OCI-LY1 (cell line): ENCODE measurements at regions not wholly inside any gene's neighbourhood (a gene's known extent, or its start where the extent isn't known, plus 50 kb on each side); places are given as distances from the start of the nearest gene placed in this dataset.

Experiments used
- H2AFZ ChIP-seq: fragments of 200-600 bp; sonication (generic), shearing (Covaris generic); 2 replicates; pipeline ENCODE4 v1.6.0; 2014; ENCODE audit warnings: antibody characterized with exemption, mild to moderate bottlenecking, low read length
- H3F3A ChIP-seq: fragments of 200-600 bp; sonication (generic), shearing (Covaris generic); 2 replicates; pipeline ENCODE4 v1.6.0; 2014; ENCODE audit warnings: mild to moderate bottlenecking, antibody characterized with exemption, low read length, moderate library complexity; ENCODE audit not compliant: insufficient read depth
- H3K27ac ChIP-seq: fragments of 200-600 bp; sonication (generic); 2 replicates; pipeline ENCODE4 v1.5.1; 2014; ENCODE audit warnings: low read length, mixed run types, mild to moderate bottlenecking, low read depth; ENCODE audit not compliant: poor library complexity, severe bottlenecking
- H3K27me3 ChIP-seq: fragments of 200-600 bp; sonication (generic); 2 replicates; pipeline ENCODE4 v1.6.0; 2014; ENCODE audit warnings: antibody characterized with exemption, mild to moderate bottlenecking, low read length, moderate library complexity; ENCODE audit not compliant: insufficient read depth
- H3K36me3 ChIP-seq: fragments of 200-600 bp; sonication (generic); 2 replicates; pipeline ENCODE4 v1.6.1; 2014; ENCODE audit warnings: mild to moderate bottlenecking, antibody characterized with exemption, low read length, moderate library complexity, mixed read lengths; ENCODE audit not compliant: insufficient read depth
- H3K4me1 ChIP-seq: fragments of 200-600 bp; sonication (generic); 2 replicates; pipeline ENCODE4 v1.5.1; 2014; ENCODE audit warnings: mild to moderate bottlenecking, low read length, moderate library complexity; ENCODE audit not compliant: insufficient read depth, severe bottlenecking
- H3K4me2 ChIP-seq: fragments of 200-600 bp; sonication (generic), shearing (Covaris generic); 2 replicates; pipeline ENCODE4 v1.6.1; 2014; ENCODE audit warnings: low read length
- H3K4me3 ChIP-seq: fragments of 200-600 bp; sonication (generic); 2 replicates; pipeline ENCODE4 v1.5.1; 2014; ENCODE audit warnings: low read length, low read depth, mild to moderate bottlenecking, mixed read lengths; ENCODE audit not compliant: poor library complexity, severe bottlenecking
- H3K79me2 ChIP-seq: fragments of 200-600 bp; shearing (Covaris generic); 2 replicates; pipeline ENCODE4 v1.6.1; 2016; ENCODE audit warnings: mixed run types, low read length, mixed read lengths; ENCODE audit not compliant: insufficient read depth
- H3K9ac ChIP-seq: fragments of 200-600 bp; sonication (generic), shearing (Covaris generic); 2 replicates; pipeline ENCODE4 v1.6.1; 2014; ENCODE audit warnings: mild to moderate bottlenecking, low read length, mixed read lengths
- H3K9me2 ChIP-seq: fragments of 200-600 bp; sonication (generic), shearing (Covaris generic); 2 replicates; pipeline ENCODE4 v1.6.1; 2014; ENCODE audit warnings: low read depth, mild to moderate bottlenecking, low read length, mixed read lengths
- H3K9me3 ChIP-seq: fragments of 200-600 bp; shearing (Covaris generic); 2 replicates; pipeline ENCODE4 v1.6.1; 2014; ENCODE audit warnings: low read length, mixed read lengths
- H4K20me1 ChIP-seq: fragments of 200-600 bp; sonication (generic), shearing (Covaris generic); 2 replicates; pipeline ENCODE4 v1.6.0; 2016; ENCODE audit warnings: mild to moderate bottlenecking, low read length; ENCODE audit not compliant: insufficient read depth
- CTCF ChIP-seq: fragments of 200-600 bp; sonication (generic), shearing (Covaris generic); IDR thresholded peaks from 2 replicates; pipeline ENCODE4 v1.5.1; 2017; ENCODE audit warnings: mild to moderate bottlenecking, antibody characterized with exemption, low read length, moderate library complexity, mixed read lengths
- EZH2 ChIP-seq: fragments of 200-600 bp; sonication (generic), shearing (Covaris generic); IDR thresholded peaks from 2 replicates; pipeline ENCODE4 v1.8.0; 2017; ENCODE audit warnings: borderline replicate concordance, mixed run types, mild to moderate bottlenecking, antibody characterized with exemption, low read length, moderate library complexity, mixed read lengths

- H3K4me1 ChIP-seq: no peaks in the 10 kb centered on the region
- H3K79me2 ChIP-seq: no peaks in the 10 kb centered on the region
- no peaks in the 10 kb centered on the region for H3K36me3 ChIP-seq
- no peaks in the 10 kb centered on the region for H3K9me2 ChIP-seq
- H3K9me3 ChIP-seq: no peaks in the 10 kb centered on the region
- no peak overlapping the region for H3K27ac ChIP-seq
- H3K9ac ChIP-seq: no peak overlapping the region
- H3K27me3 ChIP-seq: no peaks in the 10 kb centered on the region
- TF ChIP-seq EZH2 (no peak), CTCF (no peak)
- H4K20me1 ChIP-seq: no peaks in the 10 kb centered on the region
- H3K4me3 ChIP-seq: no peak overlapping the region
- H3K4me2 ChIP-seq: no peak overlapping the region
- H3F3A ChIP-seq: no peaks in the 10 kb centered on the region
- no peak overlapping the region for H2AFZ ChIP-seq
Observed at GRCh38 chr13:83008212-83008929, 873.9 kb downstream of the SLITRK1 start.

GRCh38 chr13:83007226-83007625, 875.0 kb downstream of the SLITRK1 start:
- no peaks in the 10 kb centered on the region for H3F3A ChIP-seq
- H3K9me2 ChIP-seq: no peaks in the 10 kb centered on the region
- H3K4me1 ChIP-seq: no peaks in the 10 kb centered on the region
- no peak overlapping the region for H3K4me2 ChIP-seq
- no peak overlapping the region for H3K4me3 ChIP-seq
- H3K79me2 ChIP-seq: no peaks in the 10 kb centered on the region
- H3K9ac ChIP-seq: no peak overlapping the region
- TF ChIP-seq EZH2 (no peak), CTCF (no peak)
- no peaks in the 10 kb centered on the region for H3K9me3 ChIP-seq
- no peaks in the 10 kb centered on the region for H3K36me3 ChIP-seq
- no peak overlapping the region for H2AFZ ChIP-seq
- no peak overlapping the region for H3K27ac ChIP-seq
- no peaks in the 10 kb centered on the region for H3K27me3 ChIP-seq
- no peaks in the 10 kb centered on the region for H4K20me1 ChIP-seq

- H3K4me3 ChIP-seq: no peak overlapping the region
- no peaks in the 10 kb centered on the region for H3K79me2 ChIP-seq
- H3K27me3 ChIP-seq: no peaks in the 10 kb centered on the region
- no peaks in the 10 kb centered on the region for H4K20me1 ChIP-seq
- TF ChIP-seq EZH2 (no peak), CTCF (no peak)
- no peak overlapping the region for H2AFZ ChIP-seq
- H3K9me2 ChIP-seq: no peaks in the 10 kb centered on the region
- H3K9me3 ChIP-seq: no peaks in the 10 kb centered on the region
- H3K27ac ChIP-seq: no peak overlapping the region
- H3F3A ChIP-seq: no peaks in the 10 kb centered on the region
- H3K9ac ChIP-seq: no peak overlapping the region
- H3K36me3 ChIP-seq: no peaks in the 10 kb centered on the region
- H3K4me1 ChIP-seq: no peaks in the 10 kb centered on the region
- H3K4me2 ChIP-seq: no peak overlapping the region
Observed at GRCh38 chr13:83003185-83003584, 879.1 kb downstream of the SLITRK1 start.
